ENCODE measurements at regions not wholly inside any gene's neighbourhood (a gene's known extent, or its start where the extent isn't known, plus 50 kb on each side); places are given as distances from the start of the nearest gene placed in this dataset.

DNA sequence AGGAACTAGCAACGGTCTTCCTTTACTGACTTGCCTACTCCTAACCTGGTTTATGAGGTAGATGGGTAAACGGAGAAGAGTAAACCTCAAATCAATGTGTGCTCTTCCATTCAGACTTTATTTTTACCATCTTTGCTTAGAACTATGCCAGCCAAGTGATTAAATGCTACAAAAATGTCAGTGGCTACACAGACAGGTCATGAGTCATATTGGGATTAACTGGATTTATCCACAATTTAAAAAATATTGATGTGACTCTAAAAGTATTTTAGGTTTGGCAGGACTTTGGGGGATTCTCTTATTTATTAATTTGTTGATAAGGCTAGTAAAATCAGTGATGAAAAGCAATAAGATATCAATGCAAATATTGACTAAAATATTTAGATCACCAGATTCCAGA lies 275.0 kb downstream of the PLK2 start:
- H3K4me3 ChIP-seq (ENCODE audit: low read depth, low read length): no peak overlapping the region
- no peaks in the 10 kb centered on the region for H3K36me3 ChIP-seq (ENCODE audit: control insufficient read depth, insufficient read depth, low read length)
- TF ChIP-seq, protein P1, sequence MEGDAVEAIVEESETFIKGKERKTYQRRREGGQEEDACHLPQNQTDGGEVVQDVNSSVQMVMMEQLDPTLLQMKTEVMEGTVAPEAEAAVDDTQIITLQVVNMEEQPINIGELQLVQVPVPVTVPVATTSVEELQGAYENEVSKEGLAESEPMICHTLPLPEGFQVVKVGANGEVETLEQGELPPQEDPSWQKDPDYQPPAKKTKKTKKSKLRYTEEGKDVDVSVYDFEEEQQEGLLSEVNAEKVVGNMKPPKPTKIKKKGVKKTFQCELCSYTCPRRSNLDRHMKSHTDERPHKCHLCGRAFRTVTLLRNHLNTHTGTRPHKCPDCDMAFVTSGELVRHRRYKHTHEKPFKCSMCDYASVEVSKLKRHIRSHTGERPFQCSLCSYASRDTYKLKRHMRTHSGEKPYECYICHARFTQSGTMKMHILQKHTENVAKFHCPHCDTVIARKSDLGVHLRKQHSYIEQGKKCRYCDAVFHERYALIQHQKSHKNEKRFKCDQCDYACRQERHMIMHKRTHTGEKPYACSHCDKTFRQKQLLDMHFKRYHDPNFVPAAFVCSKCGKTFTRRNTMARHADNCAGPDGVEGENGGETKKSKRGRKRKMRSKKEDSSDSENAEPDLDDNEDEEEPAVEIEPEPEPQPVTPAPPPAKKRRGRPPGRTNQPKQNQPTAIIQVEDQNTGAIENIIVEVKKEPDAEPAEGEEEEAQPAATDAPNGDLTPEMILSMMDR (IDR thresholded peaks at IDR 0.05; ENCODE audit: insufficient read depth, low read depth, low read length): no peak
- CTCF ChIA-PET: interaction anchor here (1.1 to 1.8 kb wide), 2 partner anchors 97 to 405 kb away, joined by 3 to 4 read pairs; no protein-coding TSS in a partner anchor
- DNase-seq (ENCODE audit: low read depth): peak; percentile 9
- H3K27me3 ChIP-seq (ENCODE audit: control insufficient read depth, insufficient read depth, low read length): no peaks in the 10 kb centered on the region
- POLR2A ChIA-PET: no interaction called here

DNA sequence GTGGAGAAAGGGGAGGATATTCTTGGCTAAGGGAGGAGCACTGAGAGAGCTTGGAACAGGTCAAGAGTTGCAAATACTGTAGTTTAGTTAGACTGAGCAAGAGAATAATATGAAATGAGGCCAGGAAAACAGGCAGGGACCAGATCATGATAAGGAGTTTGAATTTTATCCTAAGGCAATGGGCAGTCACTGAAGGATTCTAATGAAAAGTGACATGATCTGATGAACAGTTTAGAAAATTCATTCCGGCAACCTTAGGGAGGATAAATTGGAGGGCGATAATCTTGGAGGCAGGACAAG lies 276.1 kb downstream of the PLK2 start:
- TF ChIP-seq, protein P1 (IDR thresholded peaks at IDR 0.05; ENCODE audit: insufficient read depth, low read depth, low read length): no peak
- ChIA-PET CTCF (interaction anchor here (0.6 to 1.8 kb wide), 4 partner anchors 9 to 404 kb away, joined by 3 to 6 read pairs (median 4); no protein-coding TSS in a partner anchor), POLR2A (no interaction called here)
- no peaks in the 10 kb centered on the region for H3K36me3 ChIP-seq (ENCODE audit: control insufficient read depth, insufficient read depth, low read length)
- no peaks in the 10 kb centered on the region for H3K27me3 ChIP-seq (ENCODE audit: control insufficient read depth, insufficient read depth, low read length)
- DNase-seq (ENCODE audit: low read depth): no peak
- H3K4me3 ChIP-seq (ENCODE audit: low read depth, low read length): no peak overlapping the region

DNA sequence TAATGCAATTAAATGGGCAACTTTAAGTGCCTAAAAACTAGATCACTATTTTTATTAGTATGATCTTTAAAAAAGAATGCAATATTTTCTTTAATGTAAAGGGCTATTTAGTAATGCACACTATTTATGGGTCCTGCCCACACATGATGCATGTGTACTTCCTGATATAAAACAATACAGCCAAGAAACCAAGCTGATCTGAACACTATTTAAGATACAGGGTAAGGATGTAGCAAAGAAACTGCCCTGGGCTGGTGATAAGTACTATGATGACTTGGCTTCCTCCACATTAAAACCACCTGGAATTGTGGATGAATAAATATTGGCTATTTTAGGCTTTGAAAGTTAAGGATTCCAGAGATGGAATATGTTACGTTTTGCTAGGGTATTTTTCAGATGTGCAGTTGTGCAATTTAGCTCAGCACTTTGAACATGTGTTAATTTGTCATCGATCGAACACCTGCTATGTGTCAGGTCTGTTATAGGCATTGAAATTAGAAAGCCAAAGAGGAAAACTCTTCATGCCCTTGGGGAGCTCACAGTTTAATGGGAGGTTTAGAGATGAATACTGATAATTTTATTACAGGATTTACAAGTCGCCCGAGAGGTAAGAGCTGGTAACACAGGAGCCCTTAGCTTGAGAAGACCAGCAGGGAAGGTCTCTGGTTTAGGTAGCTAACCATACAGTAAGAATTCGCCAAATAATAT lies 276.7 kb downstream of the PLK2 start:
- CTCF ChIA-PET: interaction anchor here (0.8 to 1.8 kb wide), 4 partner anchors 9 to 404 kb away, joined by 3 to 6 read pairs (median 4); no protein-coding TSS in a partner anchor
- TF ChIP-seq, protein P1 (IDR thresholded peaks at IDR 0.05; ENCODE audit: insufficient read depth, low read depth, low read length): no peak
- no peak for DNase-seq (ENCODE audit: low read depth)
- POLR2A ChIA-PET: interaction anchor here (0.6 kb wide), 1 partner anchor 272 kb away, joined by 3 read pairs; no protein-coding TSS in a partner anchor
- Histone ChIP-seq H3K36me3 (ENCODE audit: control insufficient read depth, insufficient read depth, low read length) (no peaks in the 10 kb centered on the region), H3K4me3 (ENCODE audit: low read depth, low read length) (no peak overlapping the region), H3K27me3 (ENCODE audit: control insufficient read depth, insufficient read depth, low read length) (no peaks in the 10 kb centered on the region)

DNA sequence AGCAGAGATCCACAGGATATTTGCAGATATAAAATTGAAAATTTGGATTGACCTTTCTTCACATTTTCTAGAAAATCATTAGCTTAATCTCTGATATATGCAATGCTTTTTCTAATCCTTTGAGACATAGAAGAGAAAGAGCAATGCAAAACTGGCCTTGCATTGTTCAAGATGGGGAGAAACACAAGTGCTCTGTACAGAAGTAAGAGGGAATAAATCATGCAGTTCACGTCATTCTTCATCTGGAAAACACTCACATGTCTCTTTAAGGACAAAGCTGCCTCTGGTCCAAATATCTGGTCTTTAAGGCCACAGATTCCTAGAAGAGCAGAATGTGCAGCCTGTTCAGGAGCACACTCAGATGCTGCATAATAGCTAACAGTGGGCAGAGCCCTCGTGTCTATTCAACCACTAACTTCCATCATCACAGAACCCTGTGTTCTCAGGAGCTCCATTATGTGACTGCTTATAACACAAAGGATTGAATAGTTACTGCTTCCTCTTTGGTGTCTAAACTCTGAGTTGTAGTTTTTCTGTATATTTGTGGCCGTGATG lies 277.5 kb downstream of the PLK2 start:
- no peaks in the 10 kb centered on the region for H3K36me3 ChIP-seq (ENCODE audit: control insufficient read depth, insufficient read depth, low read length)
- no peak for DNase-seq (ENCODE audit: low read depth)
- no peak overlapping the region for H3K4me3 ChIP-seq (ENCODE audit: low read depth, low read length)
- CTCF ChIA-PET: interaction anchor here (1.3 to 1.4 kb wide), 2 partner anchors 8 to 13 kb away, joined by 4 to 6 read pairs; no protein-coding TSS in a partner anchor
- TF ChIP-seq, protein P1 (IDR thresholded peaks at IDR 0.05; ENCODE audit: insufficient read depth, low read depth, low read length): no peak
- H3K27me3 ChIP-seq (ENCODE audit: control insufficient read depth, insufficient read depth, low read length): no peaks in the 10 kb centered on the region
- POLR2A ChIA-PET: interaction anchor here (0.6 kb wide), 1 partner anchor 273 kb away, joined by 3 read pairs; no protein-coding TSS in a partner anchor

DNA sequence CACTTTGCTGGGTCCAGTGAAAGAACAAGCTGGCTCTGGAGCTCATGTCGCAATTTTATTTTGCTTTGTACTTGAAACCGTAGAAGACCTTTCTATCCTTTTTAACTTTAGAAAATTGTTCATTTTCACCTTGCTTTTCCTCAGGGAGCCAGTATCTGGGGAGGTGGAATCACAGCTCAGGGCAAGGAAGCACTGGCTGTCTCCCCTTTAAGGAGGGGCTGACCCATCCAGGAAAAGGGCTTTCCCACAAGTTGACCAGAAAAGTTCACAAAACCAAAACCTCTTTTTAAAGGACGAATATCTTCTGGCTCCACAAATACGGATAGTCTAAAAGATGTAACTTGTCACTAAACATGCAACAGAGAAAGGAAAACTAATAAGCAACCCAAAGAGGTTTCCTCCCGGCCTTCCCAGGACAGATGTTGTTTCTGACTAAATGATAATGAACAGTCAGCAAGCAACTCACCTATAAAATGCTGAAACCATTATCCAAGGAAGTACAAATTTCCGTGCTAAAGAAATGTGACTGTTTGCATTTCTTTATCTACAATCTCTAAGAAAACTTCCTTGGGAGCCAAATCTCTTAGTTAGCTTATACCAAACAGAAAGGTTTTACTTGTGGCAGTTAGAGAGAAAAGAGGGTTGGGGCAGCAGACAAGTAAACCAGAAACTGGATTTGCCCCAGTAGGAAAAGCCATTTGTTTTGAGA lies 278.2 kb downstream of the PLK2 start:
- TF ChIP-seq, protein P1 (IDR thresholded peaks at IDR 0.05; ENCODE audit: insufficient read depth, low read depth, low read length): no peak
- H3K36me3 ChIP-seq (ENCODE audit: control insufficient read depth, insufficient read depth, low read length): no peaks in the 10 kb centered on the region
- ChIA-PET POLR2A (no interaction called here), CTCF (no interaction called here)
- no peaks in the 10 kb centered on the region for H3K27me3 ChIP-seq (ENCODE audit: control insufficient read depth, insufficient read depth, low read length)
- H3K4me3 ChIP-seq (ENCODE audit: low read depth, low read length): no peak overlapping the region
- no peak for DNase-seq (ENCODE audit: low read depth)

Data from BJ (cell line).